ENCODE measurements at regions not wholly inside any gene's neighbourhood (a gene's known extent, or its start where the extent isn't known, plus 50 kb on each side); places are given as distances from the start of the nearest gene placed in this dataset.
"Not testable (repeated sequence)": the region's sequence is repeated elsewhere in the genome, so short reads cannot be mapped to it uniquely, and the experiment has no call there.

DNA sequence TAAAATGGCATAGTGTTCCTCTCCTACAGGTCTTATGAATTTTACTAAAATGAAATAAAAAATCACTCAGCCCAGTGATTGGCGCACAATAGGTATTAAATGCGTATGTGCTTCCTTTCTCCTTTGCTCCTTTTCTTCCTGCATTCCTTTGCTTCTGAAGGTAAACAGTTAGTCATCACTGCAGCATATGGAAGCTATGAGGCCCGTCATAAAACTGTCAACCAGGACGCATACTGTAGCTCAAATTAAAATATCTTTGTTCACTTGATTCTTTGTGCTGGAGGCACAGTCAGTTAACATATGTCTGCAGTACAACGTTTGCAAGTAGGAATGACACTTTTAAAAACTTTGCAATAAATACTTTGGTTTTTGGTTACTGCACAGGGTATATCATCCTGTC lies 374.7 kb downstream of the TCERG1L start:
- no peak for DNase-seq (ENCODE audit: low read depth)
- H3K4me3 ChIP-seq (ENCODE audit: low read length): no peak overlapping the region
- TF ChIP-seq CTCF (conservative IDR thresholded peaks at IDR 0.05; ENCODE audit: low read length): no peak

- DNase-seq (ENCODE audit: low read depth): no peak
- no peak for TF ChIP-seq CTCF (conservative IDR thresholded peaks at IDR 0.05; ENCODE audit: low read length)
- no peak overlapping the region for H3K4me3 ChIP-seq (ENCODE audit: low read length)
These were observed 373.5 kb downstream of the TCERG1L start for GRCh38 chr10:130938051-130938450.

GRCh38 chr10:130938891-130939290 lies 372.6 kb downstream of the TCERG1L start:
- not testable (repeated sequence) for DNase-seq (ENCODE audit: low read depth); H3K4me3 ChIP-seq (ENCODE audit: low read length)

GRCh38 chr10:130941886-130942285 lies 369.6 kb downstream of the TCERG1L start:
- TF ChIP-seq CTCF (conservative IDR thresholded peaks at IDR 0.05; ENCODE audit: low read length): no peak
- H3K4me3 ChIP-seq (ENCODE audit: low read length): no peak overlapping the region
- no peak for DNase-seq (ENCODE audit: low read depth)

GRCh38 chr10:130952086-130952485 lies 359.4 kb downstream of the TCERG1L start:
- no peak for TF ChIP-seq CTCF (conservative IDR thresholded peaks at IDR 0.05; ENCODE audit: low read length)
- DNase-seq (ENCODE audit: low read depth): no peak
- H3K4me3 ChIP-seq (ENCODE audit: low read length): no peak overlapping the region

DNA sequence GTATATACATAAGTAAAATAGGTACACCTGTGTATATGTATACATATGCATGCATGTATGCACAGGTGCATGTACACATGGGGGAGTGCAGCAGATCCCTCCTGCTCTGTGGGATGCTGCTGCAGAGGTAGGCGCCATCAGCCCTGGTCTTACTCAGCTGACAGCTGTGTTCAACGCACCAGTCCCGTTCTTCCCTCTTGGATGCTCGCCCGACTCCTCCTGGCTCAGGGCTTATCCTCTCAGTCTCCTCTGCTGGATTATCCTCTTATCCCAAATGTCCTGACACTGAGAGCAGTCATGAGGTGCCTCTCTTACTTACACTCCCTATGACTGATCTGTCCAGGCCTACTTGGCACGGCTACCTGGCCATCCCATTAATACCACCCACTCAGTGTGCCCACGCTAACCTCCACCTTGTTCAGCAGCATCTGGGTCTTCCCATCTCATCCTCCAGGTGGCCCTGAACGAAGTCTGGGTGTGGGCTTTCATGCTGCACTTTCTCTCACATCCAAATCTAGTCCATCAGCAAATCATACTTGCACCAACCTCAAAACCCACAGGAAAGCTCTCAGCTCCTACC lies 357.1 kb downstream of the TCERG1L start:
- H3K4me3 ChIP-seq (ENCODE audit: low read length): no peak overlapping the region
- no peak for DNase-seq (ENCODE audit: low read depth)
- TF ChIP-seq CTCF (conservative IDR thresholded peaks at IDR 0.05; ENCODE audit: low read length): no peak

DNA sequence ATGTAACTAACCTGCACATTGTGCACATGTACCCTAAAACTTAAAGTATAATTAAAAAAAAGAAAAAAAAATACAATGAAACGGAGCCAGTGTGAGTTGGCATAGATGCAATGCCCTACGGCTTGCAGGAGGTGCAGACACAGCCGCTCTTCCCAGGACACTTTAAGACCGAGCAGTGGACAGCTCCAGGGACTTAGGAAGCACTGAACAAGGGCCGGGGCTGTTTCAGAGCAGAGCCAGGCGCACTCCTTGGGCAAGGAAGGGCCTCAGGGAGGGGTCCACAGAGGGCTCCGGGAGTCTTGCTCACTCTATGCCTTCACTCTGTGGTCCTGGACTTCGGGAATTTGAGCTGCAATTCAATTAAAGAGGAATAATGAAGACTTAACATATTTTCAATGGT lies 355.3 kb downstream of the TCERG1L start:
- no peak for DNase-seq (ENCODE audit: low read depth)
- H3K4me3 ChIP-seq (ENCODE audit: low read length): no peak overlapping the region
- no peak for TF ChIP-seq CTCF (conservative IDR thresholded peaks at IDR 0.05; ENCODE audit: low read length)

- no peak for TF ChIP-seq CTCF (conservative IDR thresholded peaks at IDR 0.05; ENCODE audit: low read length)
- H3K4me3 ChIP-seq (ENCODE audit: low read length): no peak overlapping the region
- DNase-seq (ENCODE audit: low read depth): no peak
These were observed 354.1 kb downstream of the TCERG1L start for GRCh38 chr10:130957423-130957822.

Data from AG10803 (cell line).